ENCODE measurements at regions not wholly inside any gene's neighbourhood (a gene's known extent, or its start where the extent isn't known, plus 50 kb on each side); places are given as distances from the start of the nearest gene placed in this dataset.

GRCh38 chr11:70744396-70745185, 346.3 kb downstream of the CTTN start:
- Histone ChIP-seq H3K27me3 (no peaks in the 10 kb centered on the region), H3K9me3 (no peaks in the 10 kb centered on the region)

GRCh38 chr11:70745451-70745850, 347.1 kb downstream of the CTTN start:
- H3K4me1 ChIP-seq: peaks cover 4% of the 10 kb centered on the region; the same call in 1 of the 2 replicates
- TF ChIP-seq, protein P1, sequence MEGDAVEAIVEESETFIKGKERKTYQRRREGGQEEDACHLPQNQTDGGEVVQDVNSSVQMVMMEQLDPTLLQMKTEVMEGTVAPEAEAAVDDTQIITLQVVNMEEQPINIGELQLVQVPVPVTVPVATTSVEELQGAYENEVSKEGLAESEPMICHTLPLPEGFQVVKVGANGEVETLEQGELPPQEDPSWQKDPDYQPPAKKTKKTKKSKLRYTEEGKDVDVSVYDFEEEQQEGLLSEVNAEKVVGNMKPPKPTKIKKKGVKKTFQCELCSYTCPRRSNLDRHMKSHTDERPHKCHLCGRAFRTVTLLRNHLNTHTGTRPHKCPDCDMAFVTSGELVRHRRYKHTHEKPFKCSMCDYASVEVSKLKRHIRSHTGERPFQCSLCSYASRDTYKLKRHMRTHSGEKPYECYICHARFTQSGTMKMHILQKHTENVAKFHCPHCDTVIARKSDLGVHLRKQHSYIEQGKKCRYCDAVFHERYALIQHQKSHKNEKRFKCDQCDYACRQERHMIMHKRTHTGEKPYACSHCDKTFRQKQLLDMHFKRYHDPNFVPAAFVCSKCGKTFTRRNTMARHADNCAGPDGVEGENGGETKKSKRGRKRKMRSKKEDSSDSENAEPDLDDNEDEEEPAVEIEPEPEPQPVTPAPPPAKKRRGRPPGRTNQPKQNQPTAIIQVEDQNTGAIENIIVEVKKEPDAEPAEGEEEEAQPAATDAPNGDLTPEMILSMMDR (IDR thresholded peaks at IDR 0.05; ENCODE audit: low read depth, low read length): no peak
- no peak for DNase-seq
- no peaks in the 10 kb centered on the region for H3K36me3 ChIP-seq
- no peaks in the 10 kb centered on the region for H3K27me3 ChIP-seq
- H3K9me3 ChIP-seq: no peaks in the 10 kb centered on the region
- no peak overlapping the region for H3K4me3 ChIP-seq (ENCODE audit: low read depth, low read length)

More at GRCh38 chr11:70744396-70745185, 346.3 kb downstream of the CTTN start:
- TF ChIP-seq, protein P1 (IDR thresholded peaks at IDR 0.05; ENCODE audit: low read depth, low read length): no peak
- Histone ChIP-seq H3K4me1 (peaks cover 4% of the 10 kb centered on the region; the same call in 1 of the 2 replicates), H3K4me3 (ENCODE audit: low read depth, low read length) (no peak overlapping the region), H3K36me3 (no peaks in the 10 kb centered on the region)
- DNase-seq: no peak

DNA sequence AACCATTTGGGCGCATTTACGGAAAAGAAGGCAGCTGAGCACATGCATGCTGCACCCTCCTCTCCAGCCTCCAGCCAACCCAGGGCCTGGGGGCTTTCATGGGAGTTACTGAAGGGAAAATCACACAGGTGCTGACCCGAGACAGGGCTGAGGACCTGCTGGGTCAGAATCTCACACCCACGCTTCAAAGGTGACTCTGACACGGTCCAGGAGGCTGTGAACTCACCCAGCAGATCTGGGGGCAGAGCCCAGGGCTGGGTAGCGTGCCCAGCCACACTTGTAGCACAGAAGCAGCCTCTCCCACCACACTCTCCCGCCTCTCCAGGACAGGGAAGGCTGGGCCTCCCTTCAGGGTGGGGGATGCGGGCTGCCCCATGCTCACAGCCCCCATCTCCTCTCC, 347.6 kb downstream of the CTTN start:
- no peaks in the 10 kb centered on the region for H3K9me3 ChIP-seq
- H3K4me1 ChIP-seq: peaks cover 4% of the 10 kb centered on the region; the same call in 1 of the 2 replicates
- H3K4me3 ChIP-seq (ENCODE audit: low read depth, low read length): no peak overlapping the region
- no peak for DNase-seq
- TF ChIP-seq, protein P1 (IDR thresholded peaks at IDR 0.05; ENCODE audit: low read depth, low read length): no peak
- no peaks in the 10 kb centered on the region for H3K27me3 ChIP-seq
- no peaks in the 10 kb centered on the region for H3K36me3 ChIP-seq

DNA sequence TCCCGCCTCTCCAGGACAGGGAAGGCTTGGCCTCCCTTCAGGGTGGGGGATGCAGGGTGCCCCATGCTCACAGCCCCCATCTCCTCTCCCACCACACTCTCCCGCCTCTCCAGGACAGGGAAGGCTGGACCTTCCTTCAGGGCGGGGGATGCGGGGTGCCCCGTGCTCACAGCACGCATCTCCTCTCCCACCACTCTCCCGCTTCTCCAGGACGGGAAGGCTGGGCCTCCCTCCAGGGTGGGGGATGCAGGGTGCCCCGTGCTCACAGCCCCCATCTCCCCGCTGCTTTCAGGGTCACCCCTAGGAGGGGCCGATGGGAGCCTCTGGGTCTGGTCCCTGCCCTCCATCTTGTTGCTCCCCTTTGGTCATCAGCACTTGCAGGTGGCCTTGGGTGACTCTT, 348.0 kb downstream of the CTTN start:
- Histone ChIP-seq H3K36me3 (no peaks in the 10 kb centered on the region), H3K4me3 (ENCODE audit: low read depth, low read length) (no peak overlapping the region), H3K9me3 (no peaks in the 10 kb centered on the region), H3K27me3 (no peaks in the 10 kb centered on the region), H3K4me1 (peaks cover 4% of the 10 kb centered on the region; the same call in 1 of the 2 replicates)
- TF ChIP-seq, protein P1 (IDR thresholded peaks at IDR 0.05; ENCODE audit: low read depth, low read length): no peak
- DNase-seq: no peak

- TF ChIP-seq, protein P1 (IDR thresholded peaks at IDR 0.05; ENCODE audit: low read depth, low read length): no peak
- Histone ChIP-seq H3K36me3 (no peaks in the 10 kb centered on the region), H3K27me3 (no peaks in the 10 kb centered on the region), H3K9me3 (no peaks in the 10 kb centered on the region), H3K4me1 (peaks cover 4% of the 10 kb centered on the region; the same call in 1 of the 2 replicates), H3K4me3 (ENCODE audit: low read depth, low read length) (no peak overlapping the region)
- no peak for DNase-seq
Observed at GRCh38 chr11:70747285-70747684, 349.0 kb downstream of the CTTN start.

DNA sequence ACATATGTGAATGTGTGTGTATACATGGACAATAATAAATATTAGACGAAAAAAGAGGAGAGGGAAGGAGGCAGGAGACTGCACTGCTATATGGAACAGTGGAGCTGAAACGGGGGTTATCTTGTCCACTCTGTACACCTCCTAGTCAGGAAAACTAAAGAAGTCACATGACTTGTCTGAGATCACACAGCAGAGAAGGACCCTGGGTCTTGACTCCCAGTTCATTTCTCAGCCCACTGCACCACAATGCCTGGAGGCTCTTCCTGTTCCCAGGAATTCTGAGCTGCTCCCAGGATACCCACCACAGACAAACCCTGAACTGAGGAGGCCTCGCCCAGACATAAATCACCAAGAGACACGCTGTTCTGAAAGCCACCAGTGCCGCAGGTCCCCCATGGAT, 349.6 kb downstream of the CTTN start:
- H3K4me1 ChIP-seq: peaks cover 1% of the 10 kb centered on the region; the same call in 1 of the 2 replicates
- TF ChIP-seq, protein P1 (IDR thresholded peaks at IDR 0.05; ENCODE audit: low read depth, low read length): no peak
- H3K36me3 ChIP-seq: no peaks in the 10 kb centered on the region
- no peaks in the 10 kb centered on the region for H3K9me3 ChIP-seq
- no peak for DNase-seq
- no peaks in the 10 kb centered on the region for H3K27me3 ChIP-seq
- no peak overlapping the region for H3K4me3 ChIP-seq (ENCODE audit: low read depth, low read length)

All from BE2C (cell line).